SK-N-SH (cell line): ENCODE measurements at regions not wholly inside any gene's neighbourhood (a gene's known extent, or its start where the extent isn't known, plus 50 kb on each side); places are given as distances from the start of the nearest gene placed in this dataset.

Experiments
- CTCF ChIA-PET: fragments of 300-600, 350-600 bp; formaldehyde crosslinking; extraction: SDS; loops from one replicate; lab custom pipeline; 2021; lab: Yijun Ruan, JAX
- POLR2A ChIA-PET: fragments of 350-600 bp; sonication (Branson Sonifier 250); formaldehyde crosslinking; extraction: SDS; loops from one replicate; lab custom pipeline; 2020; ENCODE audit warnings: antibody characterized with exemption, inconsistent platforms; lab: Yijun Ruan, JAX
- DNase-seq: peaks from one replicate; pipeline ENCODE4 v3.0.0; 2012
- H2AFZ ChIP-seq: fragments of 200-600 bp; sonication (generic); 2 replicates; pipeline ENCODE4 v1.8.1; 2016; ENCODE audit warnings: antibody characterized with exemption, mild to moderate bottlenecking, low read depth
- H3F3A ChIP-seq: fragments of 200-600 bp; sonication (generic); replicated peaks from 2 replicates; pipeline ENCODE3; 2016; ENCODE audit warnings: antibody characterized with exemption, mild to moderate bottlenecking; ENCODE audit not compliant: insufficient read depth
- H3K27ac ChIP-seq, 2 experiments: fragments of 200-500 bp in 1 of 2; fragments of 200-600 bp in 1 of 2; sonication (Bioruptor generic) in 1 of 2; sonication (generic), shearing (Covaris generic) in 1 of 2; 2 replicates each; pipeline versions ENCODE4 v1.5.1 to v1.6.1; 2014 to 2016; ENCODE audit warnings: low read depth in 2 of 2, inconsistent platforms in 1 of 2, low read length in 1 of 2, mild to moderate bottlenecking in 1 of 2, mixed read lengths in 1 of 2
- H3K27me3 ChIP-seq: fragments of 200-600 bp; sonication (generic), shearing (Covaris generic); 2 replicates; pipeline ENCODE4 v1.6.1; 2016; ENCODE audit warnings: mixed run types; ENCODE audit not compliant: insufficient read depth
- H3K36me3 ChIP-seq, 2 experiments: fragments of 200-500 bp in 1 of 2; fragments of 200-600 bp in 1 of 2; sonication (Bioruptor generic) in 1 of 2; sonication (generic) in 1 of 2; replicated peaks in 1 of 2; 2 replicates each; pipeline versions ENCODE3 to v1.5.1; 2014 to 2016; ENCODE audit warnings: low read length in 1 of 2, mild to moderate bottlenecking in 1 of 2; ENCODE audit not compliant: insufficient read depth in 2 of 2, control insufficient read depth in 1 of 2
- H3K4me1 ChIP-seq, 2 experiments: fragments of 200-500 bp in 1 of 2; fragments of 200-600 bp in 1 of 2; sonication (Bioruptor generic) in 1 of 2; sonication (generic), shearing (Covaris generic) in 1 of 2; 2 replicates each; pipeline versions ENCODE4 v1.5.1 to v1.6.1; 2014 to 2016; ENCODE audit warnings: low read depth in 1 of 2, low read length in 1 of 2, mixed run types in 1 of 2; ENCODE audit not compliant: insufficient read depth in 2 of 2, control insufficient read depth in 1 of 2
- H3K4me2 ChIP-seq: fragments of 200-600 bp; sonication (generic), shearing (Covaris generic); 2 replicates; pipeline ENCODE4 v1.6.1; 2017; ENCODE audit warnings: mixed run types
- H3K4me3 ChIP-seq, 2 experiments: fragments of 200-500 bp in 1 of 2; fragments of 200-600 bp in 1 of 2; sonication (Bioruptor generic) in 1 of 2; sonication (generic), shearing (Covaris generic) in 1 of 2; 2 replicates each; pipeline versions ENCODE4 v1.5.1 to v1.8.1; 2014 to 2016; ENCODE audit warnings: low read depth in 2 of 2, inconsistent platforms in 1 of 2, low read length in 1 of 2, mild to moderate bottlenecking in 1 of 2, mixed read lengths in 1 of 2, moderate library complexity in 1 of 2
- H3K79me2 ChIP-seq: fragments of 200-600 bp; sonication (generic); 2 replicates; pipeline ENCODE4 v1.8.1; 2017; ENCODE audit warnings: mild to moderate bottlenecking; ENCODE audit not compliant: insufficient read depth
- H3K9ac ChIP-seq: fragments of 200-600 bp; sonication (generic); 2 replicates; pipeline ENCODE4 v1.6.1; 2017; ENCODE audit warnings: mixed run types
- H3K9me2 ChIP-seq: fragments of 200-600 bp; sonication (generic); 2 replicates; pipeline ENCODE4 v1.6.1; 2017; ENCODE audit warnings: mixed run types
- H3K9me3 ChIP-seq: fragments of 200-600 bp; sonication (generic); 2 replicates; pipeline ENCODE4 v1.6.1; 2017; ENCODE audit warnings: mixed run types, mild to moderate bottlenecking, moderate library complexity
- H4K20me1 ChIP-seq: fragments of 200-600 bp; sonication (generic); 2 replicates; pipeline ENCODE4 v1.6.1; 2017; ENCODE audit warnings: mild to moderate bottlenecking, mixed run types; ENCODE audit not compliant: insufficient read depth
- CHD2 ChIP-seq: fragments of 150-350 bp; IDR thresholded peaks from 2 replicates; pipeline ENCODE4 v1.6.1; 2018; ENCODE audit warnings: low read length; ENCODE audit not compliant: partially characterized antibody
- ELF1 ChIP-seq: IDR thresholded peaks from 2 replicates; pipeline ENCODE4 v1.4.0; 2012
- EP300 ChIP-seq, 2 experiments: IDR thresholded peaks; 2 replicates each; pipeline versions ENCODE4 v1.4.0 to v1.6.1; 2012; ENCODE audit warnings: borderline replicate concordance in 1 of 2, low read depth in 1 of 2, low read length in 1 of 2
- EZH2phosphoT487 ChIP-seq: fragments of 200-600 bp; sonication (generic); IDR thresholded peaks from 2 replicates; pipeline ENCODE4 v1.6.1; 2017; ENCODE audit warnings: low read depth, mixed run types, mild to moderate bottlenecking, antibody characterized with exemption, moderate library complexity, borderline replicate concordance
- FOXJ3 ChIP-seq: sonication (generic); formaldehyde crosslinking; IDR thresholded peaks from 2 replicates; pipeline ENCODE4 v1.5.1; 2020; ENCODE audit warnings: mild to moderate bottlenecking, missing genetic modification reagents
- GATA2 ChIP-seq: sonication (generic); formaldehyde crosslinking; IDR thresholded peaks from 2 replicates; pipeline ENCODE4 v1.5.0; 2020; ENCODE audit warnings: mild to moderate bottlenecking, missing genetic modification reagents
- JUND ChIP-seq: IDR thresholded peaks from 2 replicates; pipeline ENCODE4 v1.4.0; 2012
- MEF2A ChIP-seq: IDR thresholded peaks from 2 replicates; pipeline ENCODE4 v1.4.0; 2012; ENCODE audit warnings: low read depth, borderline replicate concordance
- NFIC ChIP-seq: IDR thresholded peaks from 2 replicates; pipeline ENCODE4 v1.4.0; 2012; ENCODE audit warnings: borderline replicate concordance
- NRF1 ChIP-seq: IDR thresholded peaks from 2 replicates; pipeline ENCODE4 v1.6.1; 2012; ENCODE audit warnings: low read depth, mild to moderate bottlenecking, low read length
- PBX3 ChIP-seq: IDR thresholded peaks from 2 replicates; pipeline ENCODE4; 2012
- POLR2AphosphoS5 ChIP-seq: IDR thresholded peaks from 2 replicates; pipeline ENCODE4 v1.6.1; 2012; ENCODE audit warnings: low read depth, low read length
- RCOR1 ChIP-seq: fragments of 150-350 bp; IDR thresholded peaks from 2 replicates; pipeline ENCODE4 v1.6.1; 2017; ENCODE audit warnings: antibody characterized with exemption, low read length
- RXRA ChIP-seq: IDR thresholded peaks from 2 replicates; pipeline ENCODE4 v1.4.0; 2012; ENCODE audit warnings: low read depth, mild to moderate bottlenecking, borderline replicate concordance
- SIN3A ChIP-seq: IDR thresholded peaks from 2 replicates; pipeline ENCODE4 v1.6.1; 2012; ENCODE audit warnings: low read depth, mild to moderate bottlenecking, low read length, moderate library complexity, borderline replicate concordance
- SMC3 ChIP-seq: IDR thresholded peaks from 2 replicates; pipeline ENCODE4 v1.6.1; 2012; ENCODE audit warnings: low read depth, low read length, improper control_type of control experiment
- TCF12 ChIP-seq: IDR thresholded peaks from 2 replicates; pipeline ENCODE4 v1.4.0; 2012
- USF1 ChIP-seq: IDR thresholded peaks from 2 replicates; pipeline ENCODE4 v1.4.0; 2012; ENCODE audit warnings: low read depth, borderline replicate concordance
- YY1 ChIP-seq: IDR thresholded peaks from 2 replicates; pipeline ENCODE4 v1.4.0; 2012; ENCODE audit warnings: low read depth, mild to moderate bottlenecking
- ZBTB33 ChIP-seq: IDR thresholded peaks from 2 replicates; pipeline ENCODE4 v1.4.0; 2012; ENCODE audit warnings: low read depth, borderline replicate concordance
- WGBS: methylation state at CpG from one replicate; pipeline ENCODE4 v1.1.6; 2017; ENCODE audit warnings: low lambda C conversion rate; 5-methylcytosine and 5-hydroxymethylcytosine counted together
- TF ChIP-seq, protein P1 (sequence below): fragments of 150-350 bp; IDR thresholded peaks from 2 replicates; pipeline ENCODE4 v1.6.1; 2016; ENCODE audit warnings: mild to moderate bottlenecking, low read depth, low read length
- TF ChIP-seq, protein P2 (sequence below): fragments of 150-350 bp; IDR thresholded peaks from 2 replicates; pipeline ENCODE4 v1.6.1; 2017; ENCODE audit warnings: antibody characterized with exemption, low read length, low read depth, borderline replicate concordance

DNA sequence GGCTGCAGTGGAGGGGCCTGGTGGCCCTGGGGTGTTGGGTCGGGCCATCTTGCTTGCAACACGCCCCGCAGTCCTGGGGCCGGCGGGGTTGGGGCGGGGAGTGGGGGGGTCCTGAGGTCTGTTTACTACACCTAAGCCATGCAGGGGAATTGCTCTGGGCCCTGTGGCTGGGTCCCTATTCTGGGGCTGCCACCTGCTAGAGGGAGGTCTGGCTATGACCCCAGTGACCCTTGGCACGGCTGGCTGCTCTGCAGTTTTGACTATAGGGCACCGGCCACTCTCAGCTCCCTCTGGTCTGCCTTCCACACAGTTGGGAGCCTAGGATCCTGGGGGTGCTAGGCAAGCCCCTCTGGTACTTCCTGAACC, 170.6 kb upstream of the GLI2 start (continued):
- TF ChIP-seq MEF2A (no peak), YY1 (no peak), SMC3 (no peak), FOXJ3 (CRISPR knock-in tag) (no peak), RXRA (no peak), TCF12 (no peak), POLR2AphosphoS5 (no peak), RCOR1 (no peak), NFIC (no peak), USF1 (no peak), ELF1 (no peak)

- no peak overlapping the region for H3K4me2 ChIP-seq
- H3K27ac ChIP-seq: no peak overlapping the region
Observed at GRCh38 chr2:120565929-120566328, 169.7 kb upstream of the GLI2 start.

More at GRCh38 chr2:120565929-120566328, 169.7 kb upstream of the GLI2 start:
- 53% methylated on average over 9 of the region's 9 CpGs for WGBS
- Histone ChIP-seq H3K27me3 (no peaks in the 10 kb centered on the region), H3K79me2 (no peaks in the 10 kb centered on the region), H3K9me2 (no peaks in the 10 kb centered on the region), H3K9me3 (no peaks in the 10 kb centered on the region), H3F3A (no peaks in the 10 kb centered on the region), H3K9ac (no peak overlapping the region), H3K4me3 (no peak overlapping the region), H4K20me1 (no peaks in the 10 kb centered on the region), H2AFZ (no peak overlapping the region), H3K36me3 (no peaks in the 10 kb centered on the region), H3K4me1 (no peaks in the 10 kb centered on the region)
- DNase-seq: no peak
- TF ChIP-seq PBX3 (no peak), EZH2phosphoT487 (no peak), GATA2 (CRISPR knock-in tag) (no peak), EP300 (IDR thresholded peaks at IDR 0.05; ENCODE audit: borderline replicate concordance in 1 of 2, low read depth in 1 of 2, low read length in 1 of 2) (no peak), ZBTB33 (no peak), RXRA (no peak), RCOR1 (no peak), JUND (no peak), TCF12 (no peak), CHD2 (no peak), NRF1 (no peak), USF1 (no peak), SIN3A (no peak), NFIC (no peak), FOXJ3 (CRISPR knock-in tag) (no peak), MEF2A (no peak)
- TF ChIP-seq, protein P1, sequence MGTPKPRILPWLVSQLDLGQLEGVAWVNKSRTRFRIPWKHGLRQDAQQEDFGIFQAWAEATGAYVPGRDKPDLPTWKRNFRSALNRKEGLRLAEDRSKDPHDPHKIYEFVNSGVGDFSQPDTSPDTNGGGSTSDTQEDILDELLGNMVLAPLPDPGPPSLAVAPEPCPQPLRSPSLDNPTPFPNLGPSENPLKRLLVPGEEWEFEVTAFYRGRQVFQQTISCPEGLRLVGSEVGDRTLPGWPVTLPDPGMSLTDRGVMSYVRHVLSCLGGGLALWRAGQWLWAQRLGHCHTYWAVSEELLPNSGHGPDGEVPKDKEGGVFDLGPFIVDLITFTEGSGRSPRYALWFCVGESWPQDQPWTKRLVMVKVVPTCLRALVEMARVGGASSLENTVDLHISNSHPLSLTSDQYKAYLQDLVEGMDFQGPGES: no peak
- TF ChIP-seq, protein P2, sequence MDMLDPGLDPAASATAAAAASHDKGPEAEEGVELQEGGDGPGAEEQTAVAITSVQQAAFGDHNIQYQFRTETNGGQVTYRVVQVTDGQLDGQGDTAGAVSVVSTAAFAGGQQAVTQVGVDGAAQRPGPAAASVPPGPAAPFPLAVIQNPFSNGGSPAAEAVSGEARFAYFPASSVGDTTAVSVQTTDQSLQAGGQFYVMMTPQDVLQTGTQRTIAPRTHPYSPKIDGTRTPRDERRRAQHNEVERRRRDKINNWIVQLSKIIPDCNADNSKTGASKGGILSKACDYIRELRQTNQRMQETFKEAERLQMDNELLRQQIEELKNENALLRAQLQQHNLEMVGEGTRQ: no peak
- CTCF ChIA-PET: no interaction called here
- POLR2A ChIA-PET: no interaction called here
